Chondrocyte (in vitro differentiated cells): ENCODE measurements at regions not wholly inside any gene's neighbourhood (a gene's known extent, or its start where the extent isn't known, plus 50 kb on each side); places are given as distances from the start of the nearest gene placed in this dataset.
"Not testable (repeated sequence)": the region's sequence is repeated elsewhere in the genome, so short reads cannot be mapped to it uniquely, and the experiment has no call there.

ENCODE experiments used
- DNase-seq: peaks from one replicate; pipeline ENCODE4 v3.0.0; 2021; ENCODE audit warnings: mixed read lengths, low spot score
- H3K27ac Mint-ChIP-seq: one replicate; pipeline ENCODE4 v1.8.0; 2021; ENCODE audit warnings: mild to moderate bottlenecking, moderate library complexity, mixed read lengths; ENCODE audit not compliant: unreplicated experiment
- H3K27me3 Mint-ChIP-seq: 2 replicates; pipeline ENCODE4 v1.8.0; 2021; ENCODE audit warnings: low read depth, mixed read lengths
- H3K36me3 Mint-ChIP-seq: 2 replicates; pipeline ENCODE4 v1.8.0; 2021; ENCODE audit warnings: low read depth, mixed read lengths
- H3K4me1 Mint-ChIP-seq: 2 replicates; pipeline ENCODE4 v1.8.0; 2021; ENCODE audit warnings: low read depth, mild to moderate bottlenecking, mixed read lengths
- H3K4me3 Mint-ChIP-seq: one replicate; pipeline ENCODE4 v1.8.0; 2021; ENCODE audit warnings: mild to moderate bottlenecking, moderate library complexity, mixed read lengths; ENCODE audit not compliant: unreplicated experiment
- H3K9me3 Mint-ChIP-seq: 2 replicates; pipeline ENCODE4 v1.8.0; 2021; ENCODE audit warnings: low read depth, mixed read lengths
- TF ChIP-seq, protein P1 (sequence below): fragments of 200-600 bp; sonication (generic); IDR thresholded peaks from 2 replicates; pipeline ENCODE4 v1.5.0; 2021; ENCODE audit warnings: antibody characterized with exemption, mild to moderate bottlenecking, moderate library complexity

- H3K4me3 Mint-ChIP-seq, result no peak overlapping the region
- H3K4me1 Mint-ChIP-seq, result no peaks in the 10 kb centered on the region
- H3K36me3 Mint-ChIP-seq, result peaks cover 4% of the 10 kb centered on the region
- H3K27me3 Mint-ChIP-seq, result peaks cover 8% of the 10 kb centered on the region
- DNase-seq, result no peak
- no peak overlapping the region for H3K27ac Mint-ChIP-seq
- peaks cover 18% of the 10 kb centered on the region for H3K9me3 Mint-ChIP-seq
- TF ChIP-seq, protein P1, sequence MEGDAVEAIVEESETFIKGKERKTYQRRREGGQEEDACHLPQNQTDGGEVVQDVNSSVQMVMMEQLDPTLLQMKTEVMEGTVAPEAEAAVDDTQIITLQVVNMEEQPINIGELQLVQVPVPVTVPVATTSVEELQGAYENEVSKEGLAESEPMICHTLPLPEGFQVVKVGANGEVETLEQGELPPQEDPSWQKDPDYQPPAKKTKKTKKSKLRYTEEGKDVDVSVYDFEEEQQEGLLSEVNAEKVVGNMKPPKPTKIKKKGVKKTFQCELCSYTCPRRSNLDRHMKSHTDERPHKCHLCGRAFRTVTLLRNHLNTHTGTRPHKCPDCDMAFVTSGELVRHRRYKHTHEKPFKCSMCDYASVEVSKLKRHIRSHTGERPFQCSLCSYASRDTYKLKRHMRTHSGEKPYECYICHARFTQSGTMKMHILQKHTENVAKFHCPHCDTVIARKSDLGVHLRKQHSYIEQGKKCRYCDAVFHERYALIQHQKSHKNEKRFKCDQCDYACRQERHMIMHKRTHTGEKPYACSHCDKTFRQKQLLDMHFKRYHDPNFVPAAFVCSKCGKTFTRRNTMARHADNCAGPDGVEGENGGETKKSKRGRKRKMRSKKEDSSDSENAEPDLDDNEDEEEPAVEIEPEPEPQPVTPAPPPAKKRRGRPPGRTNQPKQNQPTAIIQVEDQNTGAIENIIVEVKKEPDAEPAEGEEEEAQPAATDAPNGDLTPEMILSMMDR, result no peak
These were observed 88.4 kb upstream of the C10orf90 start for GRCh38 chr10:126758867-126759266.

DNA sequence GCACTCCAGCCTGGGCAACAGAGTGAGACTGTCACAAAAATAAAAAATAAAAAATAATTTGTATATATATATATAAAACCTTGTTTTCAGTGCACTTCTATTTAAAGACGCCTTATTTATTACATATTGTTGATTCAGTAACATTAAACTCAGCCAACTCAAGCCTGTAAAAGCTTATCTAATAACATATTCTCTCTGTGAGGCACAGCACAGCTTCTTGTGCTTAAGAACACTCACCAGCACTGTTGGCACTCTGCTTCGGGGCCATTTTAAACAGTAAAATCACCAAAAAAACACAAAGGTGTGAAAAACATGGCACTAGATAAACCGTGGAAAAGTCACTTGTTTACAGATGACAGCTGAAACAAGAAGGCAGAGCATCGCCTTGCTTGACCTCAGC is 89.0 kb upstream of the C10orf90 start:
- H3K27ac Mint-ChIP-seq, result no peak overlapping the region
- H3K4me3 Mint-ChIP-seq, result no peak overlapping the region
- TF ChIP-seq, protein P1, result no peak
- H3K9me3 Mint-ChIP-seq, result peaks cover 24% of the 10 kb centered on the region
- DNase-seq, result no peak
- H3K36me3 Mint-ChIP-seq, result peaks cover 8% of the 10 kb centered on the region
- no peaks in the 10 kb centered on the region for H3K4me1 Mint-ChIP-seq
- H3K27me3 Mint-ChIP-seq, result peaks cover 10% of the 10 kb centered on the region

DNA sequence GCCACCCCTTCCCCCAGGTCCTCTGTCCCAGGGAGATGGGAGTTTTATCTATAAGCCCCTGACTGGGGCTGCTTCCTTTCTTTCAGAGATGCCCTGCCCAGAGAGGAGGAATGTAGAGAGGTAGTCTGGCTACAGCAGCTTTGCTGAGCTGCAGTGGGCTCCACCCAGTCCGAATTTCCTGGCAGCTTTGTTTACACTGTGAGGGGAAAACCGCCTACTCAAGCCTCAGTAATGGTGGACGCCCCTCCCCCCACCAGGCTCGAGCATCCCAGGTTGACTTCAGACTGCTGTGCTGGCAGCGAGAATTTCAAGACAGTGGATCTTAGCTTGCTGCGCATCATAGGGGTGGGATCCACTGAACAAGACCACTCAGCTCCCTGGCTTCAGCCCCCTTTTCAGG is 96.2 kb upstream of the C10orf90 start:
- H3K9me3 Mint-ChIP-seq, result peaks cover 19% of the 10 kb centered on the region
- not testable (repeated sequence) for H3K36me3 Mint-ChIP-seq, DNase-seq, H3K27ac Mint-ChIP-seq, H3K27me3 Mint-ChIP-seq, H3K4me1 Mint-ChIP-seq, H3K4me3 Mint-ChIP-seq

DNA sequence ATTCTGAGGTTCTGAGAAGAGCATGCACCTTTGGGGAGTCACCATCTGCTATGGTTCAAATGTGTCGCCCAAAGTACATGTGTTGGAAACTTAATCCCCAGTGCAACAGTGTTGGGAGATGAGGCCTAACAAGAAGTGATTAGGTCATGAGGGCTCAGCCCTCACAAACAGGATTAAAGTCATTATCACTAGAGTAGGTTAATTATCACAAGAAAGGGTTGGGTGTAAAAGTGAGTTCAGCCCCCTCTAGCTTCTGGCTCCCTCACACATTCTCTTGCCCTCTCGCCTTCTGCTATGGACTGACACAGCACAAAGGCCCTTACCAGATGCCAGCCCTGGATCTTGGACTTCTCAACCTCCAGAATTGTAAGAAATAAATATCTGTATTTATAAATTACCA is 100.3 kb upstream of the C10orf90 start:
- Mint-ChIP-seq H3K36me3 (no peaks in the 10 kb centered on the region), H3K4me1 (peaks cover 10% of the 10 kb centered on the region), H3K9me3 (no peaks in the 10 kb centered on the region), H3K4me3 (no peak overlapping the region), H3K27me3 (no peaks in the 10 kb centered on the region), H3K27ac (no peak overlapping the region)
- TF ChIP-seq, protein P1, result no peak
- no peak for DNase-seq

GRCh38 chr10:126776168-126776567 is 105.7 kb upstream of the C10orf90 start:
- H3K4me1 Mint-ChIP-seq, result no peaks in the 10 kb centered on the region
- TF ChIP-seq, protein P1, result no peak
- no peak overlapping the region for H3K27ac Mint-ChIP-seq
- H3K9me3 Mint-ChIP-seq, result no peaks in the 10 kb centered on the region
- H3K27me3 Mint-ChIP-seq, result no peaks in the 10 kb centered on the region
- H3K36me3 Mint-ChIP-seq, result no peaks in the 10 kb centered on the region
- H3K4me3 Mint-ChIP-seq, result no peak overlapping the region
- DNase-seq, result no peak

- no peaks in the 10 kb centered on the region for H3K9me3 Mint-ChIP-seq
- no peaks in the 10 kb centered on the region for H3K36me3 Mint-ChIP-seq
- H3K27me3 Mint-ChIP-seq, result no peaks in the 10 kb centered on the region
- no peak overlapping the region for H3K27ac Mint-ChIP-seq
- DNase-seq, result no peak
- H3K4me1 Mint-ChIP-seq, result no peaks in the 10 kb centered on the region
- no peak overlapping the region for H3K4me3 Mint-ChIP-seq
- TF ChIP-seq, protein P1, result no peak
These were observed 107.2 kb upstream of the C10orf90 start for GRCh38 chr10:126777714-126778113.
